ENCODE measurements at regions not wholly inside any gene's neighbourhood (a gene's known extent, or its start where the extent isn't known, plus 50 kb on each side); places are given as distances from the start of the nearest gene placed in this dataset.
"Not testable (repeated sequence)": the region's sequence is repeated elsewhere in the genome, so short reads cannot be mapped to it uniquely, and the experiment has no call there.

DNA sequence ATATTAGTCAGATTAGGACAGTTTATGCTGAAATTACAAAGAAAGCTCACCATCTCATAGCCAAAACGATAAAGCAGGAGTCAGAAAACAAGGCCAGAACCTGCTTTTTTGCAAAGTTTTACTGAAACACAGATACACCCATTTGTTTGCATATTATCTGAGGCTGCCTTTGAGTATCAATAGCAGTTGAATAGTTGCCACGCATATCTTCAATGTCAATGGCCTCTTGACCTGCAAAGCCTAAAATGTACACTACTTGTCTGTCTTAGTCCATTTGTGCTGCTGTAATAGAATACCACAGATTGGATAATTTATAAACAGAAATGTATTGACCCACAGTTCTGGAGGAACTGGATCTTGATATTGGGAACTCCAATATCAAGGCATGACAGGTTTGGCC is 94.1 kb upstream of the NT5E start:
- DNase-seq, result no peak

DNA sequence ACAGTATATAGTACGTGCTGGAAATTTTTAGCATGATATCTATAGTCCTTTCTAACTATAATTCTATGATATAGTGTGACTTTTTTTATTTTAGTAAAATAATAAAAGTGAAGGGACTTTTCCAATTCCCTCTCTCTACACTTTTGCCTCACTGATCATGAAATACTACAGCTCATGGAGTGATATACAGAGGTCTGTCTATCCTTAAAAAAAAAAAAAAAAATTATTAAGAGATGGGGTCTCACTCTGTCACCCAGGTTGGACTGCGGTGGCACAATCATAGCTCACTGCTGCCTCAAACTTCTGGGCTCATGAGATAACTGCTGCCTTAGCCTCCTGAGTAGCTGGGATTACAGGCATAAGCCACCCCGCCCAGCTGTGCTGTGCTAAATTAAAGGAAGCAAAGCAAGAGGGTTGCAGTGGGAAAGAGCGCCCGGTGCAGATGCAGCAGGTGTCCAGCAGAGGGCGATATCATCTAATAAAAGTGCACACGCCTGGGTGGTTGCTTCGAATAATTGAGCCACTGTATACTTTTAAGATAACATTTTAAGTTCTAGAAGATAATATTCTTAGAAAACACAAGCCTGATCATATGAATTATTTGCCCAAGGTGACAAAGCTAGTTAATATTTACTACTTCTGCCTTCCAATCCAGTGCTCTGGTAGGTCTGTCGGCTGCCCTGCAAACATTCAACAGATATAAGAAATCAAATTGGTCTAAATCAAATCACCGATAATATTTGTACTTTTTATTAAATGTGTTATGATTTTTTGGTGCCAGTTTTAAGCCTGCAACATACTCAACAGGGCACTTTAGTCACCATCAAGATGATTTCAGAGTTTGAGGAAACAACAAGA is 94.9 kb upstream of the NT5E start:
- DNase-seq, result peak; percentile 60

DNA sequence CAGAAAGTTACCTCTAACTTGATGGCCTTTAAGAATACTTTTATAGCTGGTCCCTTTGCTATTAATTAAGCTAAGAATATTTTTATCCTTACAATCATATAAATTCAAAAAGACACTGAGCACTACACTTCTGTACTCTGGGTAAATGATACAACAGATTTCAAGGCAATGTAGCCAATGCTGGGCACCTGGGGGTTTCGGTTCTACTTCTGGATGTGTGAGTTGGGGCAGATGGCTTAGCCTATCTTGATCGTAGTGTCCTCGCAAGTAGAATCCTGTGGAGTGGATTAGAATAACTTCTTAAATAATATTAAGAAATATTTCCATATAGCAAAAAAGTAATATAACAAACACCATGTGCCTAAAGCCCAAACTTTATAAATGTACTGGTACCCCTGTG is 96.9 kb upstream of the NT5E start:
- DNase-seq, result peak; percentile 16

DNA sequence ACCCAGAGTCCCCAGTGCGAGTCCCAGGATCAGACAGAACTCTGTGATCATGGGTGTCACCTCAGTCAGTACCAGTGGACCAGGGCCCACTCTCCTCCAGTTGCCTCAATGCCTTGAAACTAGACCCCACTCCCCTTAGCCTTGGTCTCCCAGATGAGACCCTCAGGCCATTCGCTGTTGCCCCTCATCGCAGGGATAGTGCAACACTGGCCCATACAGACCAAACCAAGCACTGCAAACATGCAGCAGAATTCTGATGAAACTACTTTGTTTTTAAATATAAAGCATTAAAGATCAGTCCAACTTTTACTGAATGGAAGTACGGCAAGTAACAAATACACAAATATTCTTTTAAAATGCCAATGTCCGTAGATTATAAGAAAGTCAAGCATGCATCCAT is 101.2 kb upstream of the NT5E start:
- DNase-seq, result no peak

DNA sequence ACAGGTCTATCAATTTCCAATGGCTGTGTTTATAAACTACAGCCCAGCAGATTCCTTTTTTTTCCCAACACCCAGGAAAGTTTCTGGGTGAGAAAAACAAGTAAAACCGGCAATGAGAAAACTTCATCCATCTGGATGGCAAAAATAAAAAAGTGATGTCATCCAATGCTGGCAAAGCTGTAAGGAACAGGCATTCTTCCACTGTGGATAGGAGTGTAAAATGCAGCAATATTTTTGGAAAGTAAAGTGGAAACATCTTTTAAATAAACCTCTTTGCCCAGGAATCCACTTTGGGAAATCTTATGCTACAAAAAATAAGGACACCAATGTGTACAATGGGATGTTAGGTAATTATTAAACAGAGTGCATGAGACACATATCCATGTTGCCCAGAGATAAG is 102.1 kb upstream of the NT5E start:
- DNase-seq, result no peak

DNA sequence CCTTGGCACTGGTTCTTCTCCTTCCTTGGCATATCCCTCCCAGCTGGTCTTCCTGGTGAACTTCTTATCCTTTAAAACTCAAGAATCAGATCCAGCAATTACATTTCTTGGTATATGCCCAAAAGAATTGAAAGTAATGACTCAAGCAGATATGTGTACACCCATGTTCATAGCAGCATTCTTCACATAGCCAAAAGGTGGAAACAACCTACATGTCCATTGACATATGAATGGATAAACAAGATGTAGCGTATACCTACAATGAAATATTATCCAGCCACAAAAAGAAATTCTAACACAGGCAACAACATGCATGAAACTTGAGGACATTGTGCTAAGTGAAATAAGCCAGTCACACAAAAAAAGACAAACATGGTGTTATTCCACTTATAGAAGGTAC is 103.7 kb upstream of the NT5E start:
- no peak for DNase-seq

DNA sequence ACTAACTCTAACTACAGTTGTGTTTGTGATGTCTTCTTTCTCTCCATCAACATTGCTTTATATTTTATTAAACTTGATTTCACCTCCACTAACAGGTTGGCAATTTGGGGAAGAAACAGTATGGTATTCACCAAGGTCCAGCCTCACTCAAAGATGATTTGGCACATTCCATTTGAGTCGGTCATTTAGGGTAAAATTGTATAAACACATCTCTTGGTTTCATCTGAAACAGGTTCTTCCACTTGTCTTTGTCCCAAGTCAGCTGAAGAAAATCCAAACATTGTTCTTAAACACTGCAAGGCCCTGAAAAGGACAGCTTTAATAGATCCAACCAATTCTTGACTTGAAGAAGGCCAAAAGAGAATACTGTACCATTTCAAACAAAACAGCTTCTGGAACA is 104.9 kb upstream of the NT5E start:
- DNase-seq, result no peak

DNA sequence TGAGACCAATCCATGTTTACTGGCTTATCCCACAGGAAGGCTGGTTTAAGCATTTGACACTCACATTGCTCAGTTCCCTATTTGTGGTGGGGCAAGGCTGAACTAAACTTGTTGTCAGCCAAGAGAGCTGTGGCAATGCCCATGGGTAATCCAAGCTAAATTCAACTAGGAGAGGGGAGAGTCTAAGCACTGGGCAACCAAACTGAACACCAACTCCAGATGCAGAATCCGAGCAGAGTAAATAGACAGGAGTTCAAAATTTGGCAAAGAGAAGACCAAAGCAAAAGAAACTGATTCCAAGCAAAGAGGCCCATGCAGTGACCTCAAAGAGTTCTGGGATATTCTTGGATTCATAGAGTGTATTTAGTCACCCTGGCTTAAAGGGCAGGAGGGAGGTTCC is 106.5 kb upstream of the NT5E start:
- DNase-seq, result no peak

DNA sequence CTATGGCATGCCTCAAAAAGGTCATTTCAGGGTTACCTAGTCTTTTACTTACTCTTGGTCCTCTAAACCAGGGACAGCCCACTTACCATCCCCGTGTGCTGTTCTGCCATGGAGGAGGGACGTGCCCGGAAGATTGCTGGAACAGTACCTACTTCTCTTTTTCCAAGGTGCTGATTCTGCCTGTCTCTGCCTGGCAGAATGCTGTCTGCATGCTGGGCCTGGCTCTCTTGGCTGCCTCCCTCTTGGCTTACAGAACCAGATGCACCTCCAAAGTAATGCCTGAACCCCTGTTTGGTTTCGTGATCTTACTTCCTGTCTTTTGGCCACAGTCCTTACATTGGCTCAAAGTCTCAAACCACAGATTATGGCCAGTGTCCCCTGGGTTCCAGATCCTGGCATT is 120.7 kb upstream of the NT5E start:
- DNase-seq, result no peak

DNA sequence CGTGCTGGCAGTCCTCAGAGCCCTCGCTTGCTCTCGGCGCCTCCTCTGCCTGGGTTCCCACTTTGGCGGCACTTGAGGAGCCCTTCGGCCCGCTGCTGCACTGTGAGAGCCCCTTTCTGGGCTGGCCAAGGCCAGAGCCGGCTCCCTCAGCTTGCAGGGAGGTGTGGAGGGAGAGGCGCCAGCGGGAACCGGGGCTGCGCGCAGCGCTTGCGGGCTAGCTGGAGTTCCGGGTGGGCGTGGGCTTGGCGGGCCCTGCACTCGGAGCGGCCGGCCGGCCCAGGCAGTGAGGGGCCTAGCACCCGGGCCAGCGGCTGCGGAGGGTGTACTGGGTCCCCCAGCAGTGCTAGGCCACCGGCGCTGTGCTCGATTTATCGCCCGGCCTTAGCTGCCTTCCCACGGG is 124.1 kb upstream of the NT5E start:
- not testable (repeated sequence) for DNase-seq

DNA sequence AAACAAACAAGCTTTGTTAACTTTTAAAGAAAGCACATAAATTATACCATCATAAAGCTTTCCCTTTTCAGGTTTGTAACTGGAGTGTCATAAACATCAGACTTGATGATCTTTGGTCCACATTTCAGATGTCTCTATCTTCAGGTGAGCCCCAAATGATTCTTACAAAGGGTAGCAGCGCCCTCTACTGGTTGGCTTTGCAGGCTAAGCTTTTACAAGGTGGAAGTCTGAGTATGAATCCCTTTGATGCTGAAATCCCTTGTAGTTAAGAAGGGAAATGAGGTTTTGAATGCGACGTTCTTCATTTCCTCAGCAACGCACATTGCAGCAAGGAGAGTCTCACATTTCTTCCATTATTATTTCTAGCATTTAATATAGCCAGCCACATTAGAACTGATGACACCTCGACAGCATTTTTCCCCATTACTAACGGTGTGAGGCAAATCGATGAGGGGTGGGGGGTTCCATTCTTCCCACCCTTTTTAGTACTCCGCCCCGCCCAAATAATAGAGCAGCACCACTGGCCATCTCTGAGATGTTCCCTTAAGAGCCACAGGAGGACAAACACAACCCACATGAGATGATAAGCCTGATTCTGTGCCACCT is 126.3 kb upstream of the NT5E start:
- peak; percentile 73 for DNase-seq

DNA sequence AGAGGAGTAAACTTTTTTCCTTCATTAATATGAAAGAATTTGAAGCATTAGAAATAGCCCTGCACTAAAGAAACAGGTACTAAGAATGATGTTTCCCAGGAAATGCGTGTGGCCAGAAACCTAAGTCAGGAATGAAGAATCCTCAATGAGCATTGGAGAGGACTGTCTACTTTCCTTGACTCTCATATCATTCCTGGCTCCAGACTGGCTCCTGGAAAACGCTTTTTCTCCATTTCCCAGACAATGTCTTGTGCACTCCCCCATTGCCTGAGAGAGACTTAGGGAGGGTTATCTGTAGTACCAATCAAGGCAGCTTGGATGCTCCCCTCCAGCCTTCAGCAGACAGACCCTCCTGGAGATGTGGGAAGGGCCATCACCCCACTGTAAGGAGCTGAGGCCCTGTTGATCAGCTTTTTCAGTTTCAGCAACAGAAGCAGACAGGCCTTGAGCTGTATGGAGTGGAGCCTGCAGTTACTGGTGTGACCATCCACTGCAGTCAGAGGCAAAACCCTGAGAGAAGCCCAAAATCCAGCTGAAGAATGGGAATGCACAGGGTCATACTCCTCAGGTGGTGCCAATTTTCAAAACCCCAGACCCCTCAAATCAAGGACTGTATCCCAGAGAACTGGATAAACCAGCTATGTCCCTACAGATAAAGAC is 127.3 kb upstream of the NT5E start:
- no peak for DNase-seq

DNA sequence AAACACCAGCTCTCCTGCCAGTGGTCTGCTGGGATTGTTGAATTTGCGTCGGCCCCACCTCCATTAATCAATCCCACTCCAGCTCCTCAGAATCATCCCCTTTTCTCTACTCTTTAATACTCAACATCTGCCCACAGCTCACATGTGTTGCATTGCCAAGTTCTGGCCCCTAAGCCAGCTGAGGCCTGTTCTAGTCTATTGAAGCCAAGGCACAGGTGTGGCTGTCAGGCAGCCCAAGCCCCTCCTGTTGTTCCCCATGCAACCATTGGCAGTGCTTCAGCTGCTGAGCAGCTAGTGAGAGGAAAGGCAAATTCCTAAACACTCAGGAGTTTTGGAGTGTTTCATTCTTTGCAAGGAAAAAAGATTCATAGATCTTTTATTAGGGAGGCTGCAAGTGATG is 128.0 kb upstream of the NT5E start:
- DNase-seq, result no peak

DNA sequence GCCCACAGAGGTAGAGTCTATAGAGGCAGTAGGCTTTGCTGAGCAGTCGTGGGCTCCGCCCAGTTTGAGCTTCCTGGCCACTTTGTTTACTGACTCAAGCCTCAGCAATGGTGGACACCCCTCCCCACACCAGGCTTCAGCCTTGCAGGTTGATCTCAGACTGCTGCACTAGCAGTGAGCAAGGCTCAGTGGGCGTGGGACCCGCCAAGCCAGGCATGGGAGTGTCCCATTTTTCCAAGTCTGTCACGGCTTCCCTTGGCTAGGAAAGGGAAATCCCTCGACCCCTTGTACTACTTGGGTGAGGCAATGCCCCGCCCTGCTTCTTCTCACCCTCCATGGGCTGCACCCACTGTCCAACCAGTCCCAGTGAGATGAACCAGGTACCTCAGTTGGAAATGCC is 135.3 kb upstream of the NT5E start:
- DNase-seq, result no peak

DNA sequence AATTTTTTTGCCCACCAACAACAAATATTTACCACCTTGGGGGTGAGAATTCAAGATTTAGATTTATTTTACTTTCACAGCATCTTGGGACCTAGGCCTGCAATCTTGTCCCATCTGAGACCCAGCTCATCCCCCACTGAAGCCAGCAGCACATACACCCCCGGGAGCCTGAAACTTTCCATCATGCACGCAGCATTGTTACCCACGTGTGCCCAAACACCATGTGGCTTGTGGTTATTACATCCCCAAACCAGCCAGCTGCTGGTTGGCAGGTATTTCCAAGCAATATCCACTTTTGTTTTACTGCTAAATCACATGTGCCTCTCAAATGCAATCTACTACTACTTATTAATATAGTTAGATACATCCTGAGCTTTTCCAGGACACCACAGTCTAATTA is 149.3 kb upstream of the NT5E start:
- DNase-seq, result no peak

DNA sequence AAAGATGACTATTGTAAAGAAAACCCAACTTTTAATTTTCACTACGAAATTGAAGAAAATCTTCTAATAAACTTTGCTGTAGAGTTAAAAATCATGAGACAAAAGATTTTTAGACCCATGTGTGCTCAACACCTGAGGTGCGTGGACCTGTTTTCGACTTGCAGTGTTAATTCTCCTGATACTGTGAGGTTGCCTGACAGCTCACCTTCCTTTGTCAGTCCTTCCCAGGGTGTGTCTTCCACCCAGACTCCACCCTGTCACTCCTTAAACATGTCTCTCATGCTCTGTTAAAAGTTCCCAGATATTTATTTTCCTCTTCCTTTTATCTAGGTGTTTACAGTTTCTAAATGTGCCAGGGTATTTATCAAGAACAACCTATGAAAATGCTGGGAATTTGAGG is 151.3 kb upstream of the NT5E start:
- DNase-seq, result no peak

DNA sequence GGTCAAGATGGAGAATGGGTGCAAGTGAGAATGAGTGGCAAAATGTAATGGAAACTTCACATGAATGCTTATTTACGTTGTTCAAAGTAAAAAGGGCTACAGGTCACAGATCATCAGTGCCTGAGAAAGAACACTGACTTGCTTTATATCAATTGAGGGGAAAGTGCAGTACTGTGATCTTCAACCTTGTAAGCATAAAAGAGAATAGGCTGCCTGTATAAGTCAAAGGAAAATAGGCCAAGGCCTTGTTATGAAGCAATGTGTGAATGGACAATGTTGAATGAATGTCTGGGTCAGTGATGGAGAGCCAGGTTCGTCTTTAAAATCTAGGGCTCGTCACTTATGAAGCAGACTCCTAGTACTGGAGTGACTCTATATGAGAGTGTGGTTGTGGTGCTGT is 158.6 kb upstream of the NT5E start:
- DNase-seq, result no peak

DNA sequence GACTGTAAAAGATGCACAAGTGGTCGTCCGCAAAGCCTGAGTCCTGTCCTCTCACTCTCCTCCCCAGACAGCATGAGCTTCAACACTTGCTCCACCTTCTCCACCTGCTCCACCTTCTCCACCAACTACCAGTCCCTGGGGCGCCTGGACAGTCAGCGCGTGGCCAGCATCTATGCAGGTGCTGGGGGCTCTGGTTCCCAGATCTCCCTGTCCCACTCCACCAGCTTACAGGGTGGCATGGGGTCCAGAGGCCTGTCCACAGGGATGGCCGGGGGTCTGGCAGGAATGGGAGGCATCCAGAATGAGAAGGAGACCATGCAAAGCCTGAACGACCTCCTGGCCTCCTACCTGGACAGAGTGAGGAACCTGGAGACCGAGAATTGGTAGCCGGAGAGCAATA is 162.2 kb upstream of the NT5E start:
- no peak for DNase-seq

DNA sequence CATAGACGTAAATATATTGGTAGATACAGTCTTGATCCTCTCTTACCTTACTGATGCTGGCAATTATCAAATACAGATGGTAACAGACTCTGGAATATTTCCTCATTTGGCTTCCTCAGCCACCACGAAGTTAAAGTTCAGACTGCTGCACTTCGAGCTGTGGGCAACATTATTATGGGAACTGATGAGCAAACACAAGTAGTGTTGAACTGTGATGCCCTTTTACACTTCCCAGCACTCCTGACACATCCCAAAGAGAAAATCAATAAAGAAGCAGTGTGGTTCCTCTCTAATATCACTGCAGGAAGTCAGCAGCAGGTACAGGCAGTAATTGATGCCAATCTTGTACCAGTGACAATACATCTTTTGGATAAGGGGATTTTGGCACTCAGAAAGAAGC is 162.7 kb upstream of the NT5E start:
- DNase-seq, result no peak

DNA sequence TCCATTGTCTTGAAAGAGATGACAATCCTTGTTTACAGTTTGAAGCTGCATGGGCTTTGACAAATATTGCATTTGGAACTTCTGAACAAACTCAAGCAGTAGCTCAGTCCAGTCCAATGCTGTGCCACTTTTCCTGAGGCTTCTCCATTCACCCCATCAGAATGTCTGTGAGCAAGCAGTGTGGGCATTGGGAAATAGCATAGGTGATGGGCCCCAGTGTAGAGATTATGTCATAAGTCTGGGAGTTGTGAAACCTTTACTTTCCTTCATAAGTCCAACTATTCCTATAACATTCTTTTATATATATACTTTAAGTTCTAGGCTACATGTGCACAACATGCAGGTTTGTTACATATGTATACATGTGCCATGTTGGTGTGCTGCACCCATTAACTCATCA is 163.4 kb upstream of the NT5E start:
- DNase-seq, result not testable (repeated sequence)

DNA sequence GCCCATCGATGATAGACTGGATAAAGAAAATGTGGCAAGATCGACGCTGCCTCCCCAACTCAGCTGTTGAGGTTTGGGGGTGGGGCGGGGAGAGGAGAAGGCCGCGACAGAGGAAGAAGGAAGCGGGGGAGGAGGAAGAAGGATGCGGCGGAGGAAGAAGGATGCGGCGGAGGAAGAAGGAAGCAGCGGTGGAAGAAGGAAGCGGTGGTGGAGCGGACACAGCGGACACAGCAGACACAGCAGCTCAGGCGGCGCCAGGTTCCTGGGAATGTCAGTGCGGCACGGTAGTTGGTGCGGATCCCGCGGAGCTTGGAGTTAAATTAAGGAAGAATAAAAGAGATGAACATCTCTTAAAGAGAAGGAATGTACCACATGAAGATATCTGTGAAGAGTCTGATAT is 163.9 kb upstream of the NT5E start:
- no peak for DNase-seq

DNA sequence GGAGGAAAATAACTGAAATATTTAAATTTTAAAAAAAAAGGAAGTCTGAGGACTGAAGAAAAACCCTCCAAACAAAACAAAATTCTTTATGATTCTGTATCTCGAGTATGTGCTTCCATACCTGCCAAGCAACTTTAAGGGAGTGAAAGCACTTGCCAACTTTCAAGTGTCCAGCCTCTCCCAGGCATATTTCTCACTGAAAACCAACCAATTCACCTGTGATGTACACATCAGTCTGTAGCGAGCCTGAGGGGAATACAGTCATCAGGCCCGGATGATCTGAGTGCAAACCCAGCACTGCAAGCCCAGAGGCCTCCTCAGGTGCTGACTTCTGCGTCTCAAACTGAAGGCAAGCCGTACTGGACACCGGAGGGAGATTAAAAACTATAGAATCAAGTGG is 164.8 kb upstream of the NT5E start:
- DNase-seq, result no peak

DNA sequence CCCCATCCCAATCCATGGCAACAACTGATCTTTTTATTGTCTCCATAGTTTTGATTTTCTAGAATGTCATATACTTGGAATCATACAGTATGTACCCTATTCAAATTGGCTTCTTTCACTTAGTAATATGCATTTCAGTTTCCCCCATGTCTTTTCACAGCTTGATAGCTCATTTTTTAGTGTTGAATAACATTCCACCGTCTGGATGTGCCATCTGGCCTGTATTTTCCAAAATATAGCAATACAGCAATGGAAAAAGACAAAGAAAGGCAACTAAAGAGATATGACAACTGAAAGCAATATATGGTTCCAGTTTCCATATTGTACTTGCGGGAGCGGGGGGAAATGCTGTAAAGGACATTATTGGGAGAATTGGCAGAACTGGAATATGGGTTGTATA is 166.4 kb upstream of the NT5E start:
- no peak for DNase-seq

DNA sequence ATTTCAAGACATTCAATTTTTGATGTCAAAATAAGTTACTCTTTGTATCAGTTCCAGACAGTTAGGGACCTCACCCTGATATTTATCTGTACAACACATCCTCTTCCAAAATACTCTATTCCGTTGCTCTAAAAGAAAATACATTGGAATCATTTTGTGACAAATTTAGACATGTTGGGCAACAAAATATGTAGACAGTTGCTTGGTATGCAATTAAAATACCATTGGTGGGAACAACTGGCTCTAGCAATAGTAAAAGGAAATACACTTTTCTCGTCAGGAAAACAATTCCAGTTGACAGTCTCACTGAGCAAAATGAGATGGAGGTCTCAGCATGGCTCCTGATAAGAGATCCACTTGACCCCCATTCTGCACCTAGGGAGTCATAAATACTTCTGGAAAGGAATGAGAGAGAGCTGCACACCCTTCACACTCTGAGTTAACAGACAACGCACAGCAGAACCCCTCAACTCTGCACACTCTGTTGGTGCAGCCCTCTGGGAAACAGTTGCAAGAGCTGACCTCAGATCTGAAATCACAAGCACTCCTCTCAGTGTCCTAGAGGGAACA is 171.3 kb upstream of the NT5E start:
- no peak for DNase-seq

All from RPMI8226 (cell line).